Adipocyte (in vitro differentiated cells): ENCODE measurements at regions not wholly inside any gene's neighbourhood (a gene's known extent, or its start where the extent isn't known, plus 50 kb on each side); places are given as distances from the start of the nearest gene placed in this dataset.

Experiments
- DNase-seq: peaks from one replicate; pipeline ENCODE4 v3.0.0-alpha.2; 2015; ENCODE audit warnings: low read depth
- H3K27me3 ChIP-seq: replicated peaks from 2 replicates; pipeline ENCODE4 v1.7.0; 2013; ENCODE audit warnings: mild to moderate bottlenecking, low read length, moderate library complexity; ENCODE audit not compliant: control insufficient read depth, insufficient read depth
- H3K36me3 ChIP-seq: 2 replicates; pipeline ENCODE4 v1.7.0; 2013; ENCODE audit warnings: low read length, mild to moderate bottlenecking, moderate library complexity; ENCODE audit not compliant: control insufficient read depth, insufficient read depth, severe bottlenecking
- H3K4me1 ChIP-seq: 2 replicates; pipeline ENCODE4 v1.7.0; 2013; ENCODE audit warnings: mild to moderate bottlenecking, low read length, moderate library complexity; ENCODE audit not compliant: control insufficient read depth, insufficient read depth
- H3K4me3 ChIP-seq: 2 replicates; pipeline ENCODE4 v1.7.0; 2013; ENCODE audit warnings: mild to moderate bottlenecking, low read length, moderate library complexity
- H3K9ac ChIP-seq: 2 replicates; pipeline ENCODE4 v1.7.0; 2013; ENCODE audit warnings: mild to moderate bottlenecking, low read length, moderate library complexity
- H3K9me3 ChIP-seq: 2 replicates; pipeline ENCODE4 v1.7.0; 2013; ENCODE audit warnings: mild to moderate bottlenecking, low read length, moderate library complexity; ENCODE audit not compliant: control insufficient read depth

DNA sequence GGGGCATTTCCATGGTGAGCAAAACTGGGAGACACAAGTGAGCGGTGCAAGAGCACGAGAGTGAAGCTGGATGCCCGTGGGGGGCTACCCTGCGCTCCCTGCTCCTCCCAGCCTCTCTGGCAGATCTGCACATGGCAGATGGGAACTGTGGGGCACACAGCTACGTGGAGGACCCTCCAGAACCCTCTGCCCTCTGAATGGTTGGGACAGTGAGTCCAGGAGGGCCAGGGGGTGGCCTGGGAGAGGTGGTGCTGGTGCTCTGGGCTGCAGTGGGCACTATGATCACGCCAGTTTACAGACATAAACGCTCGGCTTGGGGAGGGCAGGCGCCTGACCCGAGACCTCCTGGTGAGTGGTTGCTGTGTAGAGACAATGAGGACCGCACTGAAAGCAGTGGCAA lies 205.9 kb downstream of the CTTN start:
- Histone ChIP-seq H3K4me3 (no peak overlapping the region), H3K4me1 (peaks cover 13% of the 10 kb centered on the region), H3K36me3 (no peaks in the 10 kb centered on the region), H3K27me3 (no peaks in the 10 kb centered on the region), H3K9me3 (no peaks in the 10 kb centered on the region), H3K9ac (no peak overlapping the region)
- DNase-seq, result no peak

DNA sequence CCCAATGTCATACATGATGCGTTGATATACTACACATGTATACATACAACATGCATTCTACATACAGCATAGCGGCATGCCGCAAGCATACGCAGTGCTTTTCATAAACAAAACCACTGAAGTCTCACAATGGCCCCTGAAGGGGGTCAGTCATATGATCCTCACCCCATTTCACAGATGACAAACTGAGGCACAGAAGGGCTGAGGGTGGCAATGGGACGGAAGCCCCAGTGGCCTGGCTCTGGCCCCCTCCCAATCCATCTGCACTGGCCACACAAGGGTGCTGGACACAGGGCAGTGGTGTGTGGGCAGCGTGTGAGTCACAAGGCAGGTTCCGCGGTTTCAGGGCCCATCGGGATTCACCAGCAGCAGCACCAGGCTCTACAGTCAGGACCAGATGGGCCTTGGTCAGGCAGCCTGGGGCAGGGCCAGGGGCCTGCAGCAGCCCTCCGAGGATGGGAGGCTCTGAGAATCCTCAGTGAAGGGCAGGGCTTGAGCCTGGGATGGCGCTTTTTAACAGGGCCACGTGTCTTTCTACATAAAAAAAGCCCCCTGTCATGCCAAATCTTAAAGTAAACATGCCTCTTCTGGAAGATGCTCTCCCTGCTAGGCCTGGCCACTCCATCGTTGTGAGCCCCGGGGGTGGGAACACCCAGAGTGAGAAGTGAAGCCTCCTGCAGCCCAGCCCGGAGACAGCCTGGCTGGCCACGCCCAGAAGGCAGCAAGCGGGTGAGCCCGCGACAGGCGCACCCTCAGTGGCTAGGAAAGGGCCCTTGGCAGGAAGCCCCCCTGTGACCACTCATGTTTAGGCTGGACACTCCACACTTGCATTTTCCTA lies 206.5 kb downstream of the CTTN start:
- no peaks in the 10 kb centered on the region for H3K27me3 ChIP-seq
- H3K9ac ChIP-seq, result no peak overlapping the region
- H3K9me3 ChIP-seq, result no peaks in the 10 kb centered on the region
- no peak for DNase-seq
- peaks cover 15% of the 10 kb centered on the region for H3K4me1 ChIP-seq
- H3K4me3 ChIP-seq, result no peak overlapping the region
- H3K36me3 ChIP-seq, result no peaks in the 10 kb centered on the region

DNA sequence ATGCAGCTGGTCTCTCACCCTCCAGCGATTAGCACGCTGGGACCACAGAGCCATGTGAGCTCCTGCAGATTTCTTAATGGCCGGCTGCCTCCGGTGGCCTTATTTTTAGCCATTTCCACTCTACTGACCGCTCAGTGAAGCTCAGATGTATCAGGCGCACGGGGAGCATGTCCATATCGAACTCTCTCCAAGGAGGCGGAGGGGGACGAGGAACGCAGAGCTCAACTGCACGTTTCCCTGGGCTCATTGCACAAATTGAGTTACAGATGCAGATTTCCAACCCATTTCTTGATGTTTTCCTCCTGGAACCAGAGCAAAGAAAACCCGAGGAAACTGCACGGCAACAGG lies 207.1 kb downstream of the CTTN start:
- Histone ChIP-seq H3K4me1 (peaks cover 20% of the 10 kb centered on the region), H3K9me3 (no peaks in the 10 kb centered on the region), H3K27me3 (no peaks in the 10 kb centered on the region), H3K9ac (no peak overlapping the region), H3K36me3 (no peaks in the 10 kb centered on the region), H3K4me3 (no peak overlapping the region)
- no peak for DNase-seq

DNA sequence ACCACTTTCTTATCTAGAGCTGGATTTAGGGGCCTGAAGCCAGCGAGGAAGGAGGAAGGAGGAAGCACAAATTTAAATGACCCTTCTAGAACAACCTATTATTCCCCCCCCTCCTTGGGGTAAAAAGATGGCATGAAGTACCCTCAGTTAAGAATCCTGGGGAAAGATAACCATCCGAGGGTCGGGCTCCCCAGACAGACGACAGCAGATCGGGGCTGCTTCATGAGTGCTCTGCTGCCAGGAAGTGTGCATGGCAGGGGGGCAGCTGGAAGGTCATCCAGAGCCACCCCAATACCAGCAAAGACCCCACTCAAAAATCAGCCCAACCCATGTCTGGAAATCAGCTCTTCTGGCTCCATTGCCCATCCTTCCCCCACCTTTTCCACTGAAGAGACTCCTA lies 207.5 kb downstream of the CTTN start:
- Histone ChIP-seq H3K9ac (no peak overlapping the region), H3K36me3 (no peaks in the 10 kb centered on the region), H3K4me1 (peaks cover 24% of the 10 kb centered on the region), H3K4me3 (no peak overlapping the region), H3K9me3 (no peaks in the 10 kb centered on the region), H3K27me3 (no peaks in the 10 kb centered on the region)
- no peak for DNase-seq

DNA sequence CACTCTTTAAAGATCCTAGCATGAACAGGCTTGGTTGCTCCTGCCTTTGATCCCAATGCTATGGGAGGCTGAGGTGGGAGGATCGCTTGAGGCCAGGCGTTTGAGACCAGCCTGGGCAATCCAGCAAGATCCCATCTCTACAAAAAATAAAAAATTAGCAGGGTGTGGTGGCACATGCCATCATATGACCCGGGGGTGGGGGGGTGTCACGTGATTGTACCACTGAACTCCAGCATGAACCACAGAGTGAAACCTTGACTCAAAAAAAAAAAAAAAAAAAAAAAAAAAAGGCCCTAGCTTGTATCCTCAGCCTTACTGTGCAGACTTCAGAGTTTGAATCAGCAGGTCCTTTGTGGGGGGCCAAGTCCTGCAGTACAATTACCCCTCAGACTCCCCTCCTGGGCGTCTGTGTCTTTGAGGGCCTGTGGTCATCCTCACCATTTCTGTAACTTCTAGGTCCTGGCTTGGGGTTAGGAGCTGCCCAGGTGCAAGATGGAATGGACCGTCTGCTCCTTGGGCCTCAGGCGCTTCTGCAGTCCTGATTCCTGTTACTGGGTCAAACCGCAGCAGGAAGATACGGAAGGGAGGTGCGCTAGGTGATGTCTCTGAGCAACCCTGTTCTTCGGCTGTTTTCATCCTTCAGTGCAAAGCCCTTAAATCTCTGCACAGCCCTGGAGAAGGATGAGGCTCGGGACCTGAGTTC lies 208.1 kb downstream of the CTTN start:
- H3K27me3 ChIP-seq, result no peaks in the 10 kb centered on the region
- H3K9me3 ChIP-seq, result no peaks in the 10 kb centered on the region
- no peak overlapping the region for H3K9ac ChIP-seq
- H3K36me3 ChIP-seq, result no peaks in the 10 kb centered on the region
- DNase-seq, result no peak
- H3K4me1 ChIP-seq, result peaks cover 26% of the 10 kb centered on the region
- H3K4me3 ChIP-seq, result no peak overlapping the region

DNA sequence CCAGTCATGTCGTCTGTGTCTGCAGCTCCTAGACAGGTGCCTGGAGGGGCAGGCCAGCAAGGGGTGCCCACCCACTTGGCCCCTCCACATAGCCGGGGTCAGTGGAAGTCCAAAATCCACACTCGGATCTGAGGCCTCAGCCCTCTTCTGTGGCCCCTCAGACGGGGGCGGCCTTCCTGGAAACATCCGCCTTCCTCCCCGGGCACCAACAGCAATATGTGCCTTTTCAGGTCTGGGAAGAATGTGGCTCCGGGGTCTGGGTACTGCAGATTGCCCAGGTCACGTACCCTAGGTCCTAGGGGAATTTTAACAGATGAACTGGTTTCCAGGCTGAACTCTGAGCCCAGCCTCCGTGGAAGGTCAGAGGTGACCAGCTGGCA lies 208.6 kb downstream of the CTTN start:
- Histone ChIP-seq H3K9ac (no peak overlapping the region), H3K9me3 (no peaks in the 10 kb centered on the region), H3K4me1 (peaks cover 26% of the 10 kb centered on the region), H3K4me3 (no peak overlapping the region), H3K36me3 (no peaks in the 10 kb centered on the region), H3K27me3 (no peaks in the 10 kb centered on the region)
- DNase-seq, result no peak

DNA sequence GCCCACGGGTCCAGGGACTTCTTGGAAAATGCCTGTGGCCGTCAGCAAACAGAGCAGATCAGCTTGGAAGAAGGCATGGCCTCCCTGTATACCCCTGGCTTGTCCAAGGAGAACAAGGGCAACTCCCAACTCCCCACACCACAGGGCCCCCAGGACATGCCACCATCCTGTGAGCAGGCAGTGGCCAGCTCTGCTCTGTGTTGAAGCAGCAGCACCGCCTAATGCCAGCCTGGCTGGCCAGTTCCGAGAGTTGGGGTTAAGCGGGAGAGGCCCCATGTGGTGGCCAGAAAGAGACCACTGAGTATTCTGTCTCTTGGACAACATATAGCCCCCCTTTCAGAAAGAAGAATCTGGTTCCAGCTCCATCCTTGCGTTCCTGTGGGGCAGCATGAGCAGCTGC lies 209.2 kb downstream of the CTTN start:
- H3K27me3 ChIP-seq, result no peaks in the 10 kb centered on the region
- H3K9me3 ChIP-seq, result no peaks in the 10 kb centered on the region
- no peaks in the 10 kb centered on the region for H3K36me3 ChIP-seq
- no peak overlapping the region for H3K4me3 ChIP-seq
- no peak overlapping the region for H3K9ac ChIP-seq
- peaks cover 26% of the 10 kb centered on the region for H3K4me1 ChIP-seq
- DNase-seq, result no peak

DNA sequence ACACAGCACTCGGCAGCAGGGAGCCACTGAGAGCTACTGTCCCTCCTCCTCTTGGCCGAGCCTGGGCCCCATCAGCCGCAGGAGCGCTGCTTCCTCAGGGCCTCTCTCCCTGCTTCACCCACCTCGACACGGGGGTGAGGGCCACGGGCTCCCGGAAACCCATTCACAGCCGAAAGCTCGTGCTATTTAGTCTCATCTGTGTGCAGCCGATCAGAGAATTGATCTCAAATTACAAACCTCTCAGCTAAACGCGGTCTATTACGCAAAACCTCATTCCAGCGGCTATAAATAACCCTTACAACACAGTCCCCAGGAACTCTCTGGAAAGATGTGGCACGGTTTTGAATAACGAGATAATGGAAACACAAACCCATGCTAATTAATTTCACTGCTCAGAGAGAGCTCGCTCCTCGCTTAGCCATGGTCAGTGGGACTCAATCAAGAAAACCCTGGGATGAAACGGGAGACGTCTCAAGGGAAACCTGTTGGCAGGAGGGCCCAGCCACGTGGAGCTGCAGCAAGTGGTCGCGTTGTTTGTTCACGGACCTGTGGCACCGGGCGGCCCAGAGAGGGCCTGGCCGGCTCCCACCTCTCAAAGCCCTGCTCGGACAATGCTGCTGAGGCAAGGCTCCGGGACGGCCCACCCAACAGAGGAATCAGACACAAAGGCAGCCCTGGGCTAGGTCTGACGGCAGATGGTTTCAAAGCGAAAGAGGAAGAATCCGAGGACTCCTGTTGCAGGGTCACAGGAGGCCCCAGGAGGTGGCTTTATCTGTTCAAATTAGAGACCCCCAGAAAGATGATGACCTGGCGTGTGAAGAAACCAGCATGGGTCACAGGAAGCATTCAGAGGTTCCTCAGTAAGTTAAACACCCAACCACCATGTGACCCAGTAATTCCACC lies 210.5 kb downstream of the CTTN start:
- peaks cover 26% of the 10 kb centered on the region for H3K4me1 ChIP-seq
- no peaks in the 10 kb centered on the region for H3K36me3 ChIP-seq
- peak; percentile 60 for DNase-seq
- no peaks in the 10 kb centered on the region for H3K9me3 ChIP-seq
- no peaks in the 10 kb centered on the region for H3K27me3 ChIP-seq
- H3K4me3 ChIP-seq, result peak overlapping the region; percentile 71
- peak overlapping the region; percentile 50 for H3K9ac ChIP-seq

DNA sequence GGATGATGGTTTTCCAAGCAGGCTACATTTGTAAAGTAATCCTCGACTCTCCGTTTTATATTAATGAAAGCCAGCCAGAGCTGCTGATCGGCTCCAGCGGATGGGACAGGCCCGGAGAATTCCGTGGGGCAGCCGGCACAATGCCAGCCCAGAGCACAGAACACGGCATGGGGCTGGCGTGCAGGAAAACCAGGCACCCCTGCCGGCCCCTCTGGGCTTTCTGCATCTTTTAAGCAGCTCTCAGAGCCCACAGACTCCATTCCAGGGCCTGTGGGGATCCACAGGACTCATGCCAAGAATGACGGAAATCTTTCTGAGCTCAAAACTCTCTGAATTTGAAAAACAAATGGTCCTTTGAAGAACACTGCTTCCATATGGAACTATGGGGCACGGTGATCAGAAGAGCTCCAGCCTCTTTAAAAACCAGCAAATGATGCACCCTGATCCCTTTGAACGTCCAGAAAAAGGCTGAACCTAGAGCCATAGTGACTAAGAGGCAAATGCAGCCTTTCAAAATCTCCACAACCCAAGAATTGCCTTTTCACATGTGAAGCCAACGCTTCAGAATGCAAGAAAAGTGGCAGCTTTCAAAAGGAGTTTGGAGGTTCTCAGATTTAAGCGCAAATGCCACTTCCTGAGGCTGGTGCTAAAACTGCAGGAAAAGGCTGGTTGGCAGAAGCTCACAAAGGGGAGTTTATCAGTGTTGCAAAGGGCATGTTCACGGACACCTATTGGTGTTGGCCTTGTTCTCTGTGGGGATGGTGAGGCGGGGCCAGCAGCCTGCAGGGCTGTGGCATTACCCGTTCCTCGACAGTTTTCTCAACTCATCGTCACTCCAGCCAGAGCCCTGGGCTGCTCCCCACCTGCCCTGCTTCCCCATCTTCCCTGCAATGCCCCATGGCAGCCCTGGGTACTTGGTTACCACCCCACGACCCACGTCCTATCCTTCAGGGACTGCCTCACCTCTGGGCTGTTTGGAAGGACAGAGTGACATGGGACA lies 212.5 kb downstream of the CTTN start:
- no peaks in the 10 kb centered on the region for H3K36me3 ChIP-seq
- peak; percentile 51 for DNase-seq
- H3K9ac ChIP-seq, result no peak overlapping the region
- no peak overlapping the region for H3K4me3 ChIP-seq
- peaks cover 26% of the 10 kb centered on the region for H3K4me1 ChIP-seq
- H3K27me3 ChIP-seq, result no peaks in the 10 kb centered on the region
- peaks cover 8% of the 10 kb centered on the region for H3K9me3 ChIP-seq

DNA sequence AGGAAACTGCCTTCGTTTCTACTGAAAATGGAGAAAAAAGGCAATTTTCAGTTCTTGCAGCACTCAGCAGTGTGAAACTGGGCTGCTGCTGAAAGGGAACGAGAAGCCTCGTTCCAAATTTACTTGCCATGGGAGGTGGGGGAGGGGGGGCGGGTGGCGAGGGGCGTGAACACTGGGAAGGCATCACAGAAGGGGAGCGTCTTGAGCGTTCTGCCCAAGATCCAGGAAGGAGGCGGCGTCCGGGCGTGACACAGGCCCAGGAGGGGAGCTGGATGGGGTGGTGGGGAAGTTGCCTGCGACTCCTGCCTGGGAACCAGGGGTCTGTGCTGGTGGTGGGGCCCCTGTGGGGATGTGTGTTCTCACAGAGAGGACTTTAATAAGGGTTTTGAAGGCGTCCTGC lies 213.5 kb downstream of the CTTN start:
- no peak for DNase-seq
- peaks cover 26% of the 10 kb centered on the region for H3K4me1 ChIP-seq
- H3K9me3 ChIP-seq, result peaks cover 8% of the 10 kb centered on the region
- H3K4me3 ChIP-seq, result no peak overlapping the region
- no peaks in the 10 kb centered on the region for H3K36me3 ChIP-seq
- no peaks in the 10 kb centered on the region for H3K27me3 ChIP-seq
- H3K9ac ChIP-seq, result no peak overlapping the region
